ENCODE measurements at regions not wholly inside any gene's neighbourhood (a gene's known extent, or its start where the extent isn't known, plus 50 kb on each side); places are given as distances from the start of the nearest gene placed in this dataset.

- no peak for DNase-seq (ENCODE audit: low spot score)
Observed at GRCh38 chr13:47829690-47830089, 171.4 kb downstream of the SUCLA2 start.

GRCh38 chr13:47826471-47826870, 174.6 kb downstream of the SUCLA2 start:
- DNase-seq (ENCODE audit: low spot score), result no peak

GRCh38 chr13:47822036-47822435, 179.0 kb downstream of the SUCLA2 start:
- DNase-seq (ENCODE audit: low spot score), result no peak

- DNase-seq (ENCODE audit: low spot score), result no peak
Observed at GRCh38 chr13:47816831-47817230, 184.2 kb downstream of the SUCLA2 start.

- no peak for DNase-seq (ENCODE audit: low spot score)
Observed at GRCh38 chr13:47813718-47814117, 187.4 kb downstream of the SUCLA2 start.

GRCh38 chr13:47809411-47809810, 191.7 kb downstream of the SUCLA2 start:
- no peak for DNase-seq (ENCODE audit: low spot score)

- DNase-seq (ENCODE audit: low spot score), result no peak
Observed at GRCh38 chr13:47803131-47803530, 197.9 kb downstream of the SUCLA2 start.

GRCh38 chr13:47801555-47801954, 199.5 kb downstream of the SUCLA2 start:
- no peak for DNase-seq (ENCODE audit: low spot score)

- no peak for DNase-seq (ENCODE audit: low spot score)
Observed at GRCh38 chr13:47800593-47800992, 200.5 kb downstream of the SUCLA2 start.

GRCh38 chr13:47798906-47799305, 202.2 kb downstream of the SUCLA2 start:
- DNase-seq (ENCODE audit: low spot score), result no peak

GRCh38 chr13:47798194-47798593, 202.9 kb downstream of the SUCLA2 start:
- no peak for DNase-seq (ENCODE audit: low spot score)

GRCh38 chr13:47796816-47797215, 204.3 kb downstream of the SUCLA2 start:
- no peak for DNase-seq (ENCODE audit: low spot score)

- no peak for DNase-seq (ENCODE audit: low spot score)
Observed at GRCh38 chr13:47794963-47795362, 206.1 kb downstream of the SUCLA2 start.

GRCh38 chr13:47790755-47791154, 210.3 kb downstream of the SUCLA2 start:
- DNase-seq (ENCODE audit: low spot score), result no peak

GRCh38 chr13:47788844-47789243, 212.2 kb downstream of the SUCLA2 start:
- DNase-seq (ENCODE audit: low spot score), result no peak

- no peak for DNase-seq (ENCODE audit: low spot score)
Observed at GRCh38 chr13:47774671-47774994, 226.4 kb downstream of the SUCLA2 start.

GRCh38 chr13:47764817-47765216, 236.3 kb downstream of the SUCLA2 start:
- DNase-seq (ENCODE audit: low spot score), result no peak

GRCh38 chr13:47757466-47758080, 243.5 kb downstream of the SUCLA2 start:
- no peak for DNase-seq (ENCODE audit: low spot score)

- DNase-seq (ENCODE audit: low spot score), result no peak
Observed at GRCh38 chr13:47747901-47748300, 253.2 kb downstream of the SUCLA2 start.

GRCh38 chr13:47726394-47726793, 274.7 kb downstream of the SUCLA2 start:
- peak; percentile 1 for DNase-seq (ENCODE audit: low spot score)

GRCh38 chr13:47723898-47724297, 277.2 kb downstream of the SUCLA2 start:
- no peak for DNase-seq (ENCODE audit: low spot score)

GRCh38 chr13:47719164-47719563, 281.9 kb downstream of the SUCLA2 start:
- DNase-seq (ENCODE audit: low spot score), result no peak

- DNase-seq (ENCODE audit: low spot score), result no peak
Observed at GRCh38 chr13:47718556-47718955, 282.5 kb downstream of the SUCLA2 start.

GRCh38 chr13:47708386-47708785, 292.7 kb downstream of the SUCLA2 start:
- peak; percentile 36 for DNase-seq (ENCODE audit: low spot score)

GRCh38 chr13:47707414-47707813, 293.7 kb downstream of the SUCLA2 start:
- no peak for DNase-seq (ENCODE audit: low spot score)

All from LoVo (cell line).